H1 (cell line): ENCODE measurements at regions not wholly inside any gene's neighbourhood (a gene's known extent, or its start where the extent isn't known, plus 50 kb on each side); places are given as distances from the start of the nearest gene placed in this dataset.

ENCODE experiments used
- CTCF ChIA-PET: fragments of 300-600 bp; sonication (Branson Sonifier 250); formaldehyde crosslinking; loops from one replicate; lab custom pipeline; 2021; ENCODE audit not compliant: partially characterized antibody; lab: Charles Lee
- POLR2A ChIA-PET: fragments of 300-600 bp; sonication (Branson Sonifier 250); formaldehyde crosslinking; loops from one replicate; lab custom pipeline; 2021; ENCODE audit warnings: inconsistent platforms; ENCODE audit not compliant: partially characterized antibody; lab: Charles Lee
- DNase-seq, 2 experiments: peaks; one replicate each; pipeline versions ENCODE4 v3.0.0 to v3.0.0-alpha.2; 2010 to 2022; ENCODE audit warnings: low spot score in 2 of 2, low read depth in 1 of 2, mixed read lengths in 1 of 2
- FAIRE-seq: peaks from 2 replicates; lab custom pipeline; 2011; peaks lifted over from hg19 to GRCh38; lab: Jason Lieb, UNC
- H2AFZ ChIP-seq: 2 replicates; pipeline ENCODE4 v1.8.1; 2012; ENCODE audit warnings: low read length, inconsistent platforms
- H2AK5ac ChIP-seq: 2 replicates; pipeline ENCODE4 v1.6.1; 2013; ENCODE audit warnings: low read depth, low read length
- H2BK120ac ChIP-seq: replicated peaks from 2 replicates; pipeline ENCODE3; 2013; ENCODE audit warnings: low read depth, low read length, inconsistent platforms
- H2BK12ac ChIP-seq: 2 replicates; pipeline ENCODE4 v1.6.1; 2013; ENCODE audit warnings: low read depth, low read length
- H2BK15ac ChIP-seq: 2 replicates; pipeline ENCODE4 v1.6.1; 2013; ENCODE audit warnings: low read length
- H2BK20ac ChIP-seq: 2 replicates; pipeline ENCODE4 v1.6.1; 2013; ENCODE audit warnings: low read length
- H2BK5ac ChIP-seq: 2 replicates; pipeline ENCODE4 v1.6.1; 2013; ENCODE audit warnings: low read depth, low read length
- H3K14ac ChIP-seq: 2 replicates; pipeline ENCODE4 v1.6.1; 2013; ENCODE audit warnings: inconsistent platforms; ENCODE audit not compliant: insufficient read length
- H3K18ac ChIP-seq: 2 replicates; pipeline ENCODE4 v1.6.1; 2013; ENCODE audit warnings: low read length; ENCODE audit errors: extremely low read depth
- H3K23ac ChIP-seq: 2 replicates; pipeline ENCODE4 v1.6.1; 2013; ENCODE audit warnings: inconsistent platforms; ENCODE audit not compliant: insufficient read length
- H3K23me2 ChIP-seq: 2 replicates; pipeline ENCODE4 v1.6.1; 2013; ENCODE audit warnings: low read depth, low read length
- H3K27ac ChIP-seq: 2 replicates; pipeline ENCODE4 v1.6.1; 2011; ENCODE audit warnings: low read depth, low read length, inconsistent platforms
- H3K27me3 ChIP-seq, 4 experiments: replicated peaks in 1 of 4; 1 replicate in 1 of 4; 2 replicates in 3 of 4; pipeline versions ENCODE4 v1.6.1 to v1.8.1; 2011 to 2013; ENCODE audit warnings: low read length in 3 of 4, mild to moderate bottlenecking in 3 of 4, inconsistent platforms in 2 of 4, mixed read lengths in 2 of 4, moderate library complexity in 1 of 4; ENCODE audit not compliant: control insufficient read depth in 3 of 4, insufficient read depth in 3 of 4; ENCODE audit errors: extremely low read depth in 1 of 4
- H3K36me3 ChIP-seq, 4 experiments: 2 replicates each; pipeline versions ENCODE4 v1.6.1 to v1.8.1; 2011 to 2013; ENCODE audit warnings: mild to moderate bottlenecking in 4 of 4, low read length in 3 of 4, moderate library complexity in 2 of 4, control low read depth in 1 of 4, inconsistent platforms in 1 of 4; ENCODE audit not compliant: insufficient read depth in 4 of 4, control insufficient read depth in 2 of 4
- H3K4ac ChIP-seq: replicated peaks from 2 replicates; pipeline ENCODE3; 2013; ENCODE audit warnings: low read length, low read depth, mixed read lengths, inconsistent platforms; ENCODE audit not compliant: insufficient read length
- H3K4me1 ChIP-seq, 4 experiments: replicated peaks in 1 of 4; 1 replicate in 1 of 4; 2 replicates in 3 of 4; pipeline versions ENCODE4 v1.6.1 to v1.8.1; 2011 to 2013; ENCODE audit warnings: low read length in 3 of 4, inconsistent platforms in 2 of 4, mixed read lengths in 1 of 4; ENCODE audit not compliant: insufficient read depth in 4 of 4, control insufficient read depth in 3 of 4
- H3K4me2 ChIP-seq, 2 experiments: 2 replicates each; pipeline versions ENCODE4 v1.6.1 to v1.8.1; 2011 to 2013; ENCODE audit warnings: low read depth in 2 of 2, low read length in 2 of 2, control low read depth in 1 of 2, inconsistent platforms in 1 of 2, mild to moderate bottlenecking in 1 of 2; ENCODE audit not compliant: insufficient read depth in 1 of 2
- H3K4me3 ChIP-seq, 4 experiments: fragments of 200-600, 300-600 bp in 1 of 4; sonication (generic), shearing (Covaris generic), sonication (Bioruptor Twin) in 1 of 4; 2 replicates each; pipeline versions ENCODE4 v1.5.1 to v1.8.1; 2011 to 2016; ENCODE audit warnings: low read length in 4 of 4, low read depth in 3 of 4, control low read depth in 2 of 4, inconsistent platforms in 2 of 4, mild to moderate bottlenecking in 2 of 4, mixed read lengths in 1 of 4, moderate library complexity in 1 of 4; ENCODE audit not compliant: insufficient read depth in 2 of 4; ENCODE audit errors: extremely low read depth in 1 of 4
- H3K56ac ChIP-seq: replicated peaks from 2 replicates; pipeline ENCODE3; 2013; ENCODE audit warnings: low read depth, mild to moderate bottlenecking, mixed read lengths, low read length, inconsistent platforms; ENCODE audit not compliant: insufficient read length
- H3K79me1 ChIP-seq: 2 replicates; pipeline ENCODE4 v1.6.1; 2013; ENCODE audit warnings: low read depth, low read length, control low read depth
- H3K79me2 ChIP-seq, 2 experiments: 2 replicates each; pipeline versions ENCODE4 v1.6.1 to v1.8.1; 2012 to 2013; ENCODE audit warnings: low read length in 2 of 2, mild to moderate bottlenecking in 2 of 2, inconsistent platforms in 1 of 2; ENCODE audit not compliant: insufficient read depth in 2 of 2, control insufficient read depth in 1 of 2
- H3K9ac ChIP-seq, 4 experiments: replicated peaks in 1 of 4; 1 replicate in 1 of 4; 2 replicates in 3 of 4; pipeline versions ENCODE4 v1.6.1 to v1.8.1; 2011 to 2013; ENCODE audit warnings: low read depth in 3 of 4, low read length in 3 of 4, control low read depth in 2 of 4, mild to moderate bottlenecking in 2 of 4, moderate library complexity in 2 of 4, inconsistent platforms in 1 of 4; ENCODE audit errors: extremely low read depth in 1 of 4
- H3K9me3 ChIP-seq, 2 experiments: 2 replicates each; pipeline versions ENCODE4 v1.6.1 to v1.8.1; 2012 to 2013; ENCODE audit warnings: mild to moderate bottlenecking in 2 of 2, moderate library complexity in 2 of 2, control low read depth in 1 of 2, inconsistent platforms in 1 of 2, low read depth in 1 of 2, low read length in 1 of 2, mixed read lengths in 1 of 2; ENCODE audit not compliant: insufficient read depth in 2 of 2
- H4K20me1 ChIP-seq, 2 experiments: replicated peaks in 1 of 2; 2 replicates each; pipeline versions ENCODE3 to v1.8.1; 2011 to 2013; ENCODE audit warnings: inconsistent platforms in 2 of 2, low read length in 2 of 2, mild to moderate bottlenecking in 1 of 2; ENCODE audit not compliant: insufficient read depth in 2 of 2, control insufficient read depth in 1 of 2
- H4K5ac ChIP-seq: 2 replicates; pipeline ENCODE4 v1.6.1; 2013; ENCODE audit warnings: low read length, low read depth, mixed read lengths, inconsistent platforms; ENCODE audit not compliant: insufficient read length
- H4K8ac ChIP-seq: 2 replicates; pipeline ENCODE4 v1.8.0; 2013; ENCODE audit warnings: mild to moderate bottlenecking, moderate library complexity, low read length, inconsistent platforms; ENCODE audit not compliant: insufficient read depth; ENCODE audit errors: extremely low read depth
- H4K91ac ChIP-seq: replicated peaks from 2 replicates; pipeline ENCODE3; 2013; ENCODE audit warnings: low read length, mixed read lengths, inconsistent platforms; ENCODE audit not compliant: insufficient read length
- WGBS, 2 experiments: shearing (Covaris generic) in 1 of 2; methylation state at CpG; one replicate each; pipeline versions ENCODE4 v1.1.6 to v1.1.7; 2013 to 2015; ENCODE audit warnings: low lambda C conversion rate in 2 of 2, mixed read lengths in 2 of 2, inconsistent platforms in 1 of 2, low coverage in 1 of 2, missing lambda C conversion rate in 1 of 2; ENCODE audit not compliant: insufficient replicate concordance in 2 of 2, insufficient coverage in 1 of 2, insufficient read length in 1 of 2; ENCODE audit errors: extremely low coverage in 1 of 2, missing lambda C conversion rate in 1 of 2; 5-methylcytosine and 5-hydroxymethylcytosine counted together
- TF ChIP-seq, protein P1 (sequence below): fragments of 300-600 bp; sonication (generic); IDR thresholded peaks from 2 replicates; pipeline ENCODE4 v1.7.1; 2012; ENCODE audit warnings: low read length, moderate library complexity, mild to moderate bottlenecking, inconsistent platforms; ENCODE audit not compliant: insufficient replicate concordance

DNA sequence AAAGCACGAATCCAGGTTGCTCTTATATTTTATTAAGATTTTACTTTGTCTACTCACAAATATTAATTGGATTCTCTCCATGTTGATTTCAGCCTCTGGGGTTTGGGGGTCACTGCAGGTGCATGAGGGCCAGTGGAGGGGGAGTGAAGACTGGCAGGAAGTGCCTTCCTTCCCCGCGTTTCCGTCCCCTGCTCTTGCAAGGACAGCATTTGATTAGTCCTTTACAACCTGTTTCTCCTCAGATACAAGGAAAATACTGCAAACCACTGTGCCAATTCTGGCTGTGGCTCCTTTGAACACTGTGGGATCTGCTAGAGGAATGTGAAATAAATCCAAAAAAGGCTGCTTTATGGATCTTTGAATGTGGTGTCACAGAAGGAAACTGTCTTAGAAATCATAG lies 291.8 kb downstream of the ETNK1 start:
- Histone ChIP-seq H3K56ac (no peak overlapping the region), H3K4me3 (no peak overlapping the region), H2BK120ac (no peak overlapping the region), H3K79me1 (no peaks in the 10 kb centered on the region), H3K9me3 (no peaks in the 10 kb centered on the region; a peak in 1 of 4 replicates), H2BK20ac (no peak overlapping the region), H3K4me1 (peaks cover 0 to 3% (median 0%) of the 10 kb centered on the region in 4 experiments; a peak in 2 of 7 replicates), H2BK15ac (no peak overlapping the region), H4K20me1 (no peaks in the 10 kb centered on the region), H2BK5ac (no peak overlapping the region), H3K27me3 (no peaks in the 10 kb centered on the region), H3K36me3 (no peaks in the 10 kb centered on the region), H4K91ac (no peak overlapping the region), H3K23ac (no peak overlapping the region), H3K18ac (no peak overlapping the region), H3K9ac (no peak overlapping the region), H3K27ac (no peak overlapping the region), H4K5ac (no peak overlapping the region), H4K8ac (no peak overlapping the region), H2BK12ac (no peak overlapping the region), H3K79me2 (no peaks in the 10 kb centered on the region), H2AFZ (no peak overlapping the region), H2AK5ac (no peak overlapping the region), H3K4ac (no peak overlapping the region), H3K23me2 (no peaks in the 10 kb centered on the region), H3K4me2 (no peak overlapping the region), H3K14ac (no peak overlapping the region)
- CTCF ChIA-PET = no interaction called here
- no peak for FAIRE-seq
- WGBS, 2 experiments = 56% methylated on average over 4 of the region's 4 CpGs; no CpG with 5 or more reads in 1 of the 2 experiments
- DNase-seq = no peak
- POLR2A ChIA-PET = no interaction called here
- TF ChIP-seq, protein P1, sequence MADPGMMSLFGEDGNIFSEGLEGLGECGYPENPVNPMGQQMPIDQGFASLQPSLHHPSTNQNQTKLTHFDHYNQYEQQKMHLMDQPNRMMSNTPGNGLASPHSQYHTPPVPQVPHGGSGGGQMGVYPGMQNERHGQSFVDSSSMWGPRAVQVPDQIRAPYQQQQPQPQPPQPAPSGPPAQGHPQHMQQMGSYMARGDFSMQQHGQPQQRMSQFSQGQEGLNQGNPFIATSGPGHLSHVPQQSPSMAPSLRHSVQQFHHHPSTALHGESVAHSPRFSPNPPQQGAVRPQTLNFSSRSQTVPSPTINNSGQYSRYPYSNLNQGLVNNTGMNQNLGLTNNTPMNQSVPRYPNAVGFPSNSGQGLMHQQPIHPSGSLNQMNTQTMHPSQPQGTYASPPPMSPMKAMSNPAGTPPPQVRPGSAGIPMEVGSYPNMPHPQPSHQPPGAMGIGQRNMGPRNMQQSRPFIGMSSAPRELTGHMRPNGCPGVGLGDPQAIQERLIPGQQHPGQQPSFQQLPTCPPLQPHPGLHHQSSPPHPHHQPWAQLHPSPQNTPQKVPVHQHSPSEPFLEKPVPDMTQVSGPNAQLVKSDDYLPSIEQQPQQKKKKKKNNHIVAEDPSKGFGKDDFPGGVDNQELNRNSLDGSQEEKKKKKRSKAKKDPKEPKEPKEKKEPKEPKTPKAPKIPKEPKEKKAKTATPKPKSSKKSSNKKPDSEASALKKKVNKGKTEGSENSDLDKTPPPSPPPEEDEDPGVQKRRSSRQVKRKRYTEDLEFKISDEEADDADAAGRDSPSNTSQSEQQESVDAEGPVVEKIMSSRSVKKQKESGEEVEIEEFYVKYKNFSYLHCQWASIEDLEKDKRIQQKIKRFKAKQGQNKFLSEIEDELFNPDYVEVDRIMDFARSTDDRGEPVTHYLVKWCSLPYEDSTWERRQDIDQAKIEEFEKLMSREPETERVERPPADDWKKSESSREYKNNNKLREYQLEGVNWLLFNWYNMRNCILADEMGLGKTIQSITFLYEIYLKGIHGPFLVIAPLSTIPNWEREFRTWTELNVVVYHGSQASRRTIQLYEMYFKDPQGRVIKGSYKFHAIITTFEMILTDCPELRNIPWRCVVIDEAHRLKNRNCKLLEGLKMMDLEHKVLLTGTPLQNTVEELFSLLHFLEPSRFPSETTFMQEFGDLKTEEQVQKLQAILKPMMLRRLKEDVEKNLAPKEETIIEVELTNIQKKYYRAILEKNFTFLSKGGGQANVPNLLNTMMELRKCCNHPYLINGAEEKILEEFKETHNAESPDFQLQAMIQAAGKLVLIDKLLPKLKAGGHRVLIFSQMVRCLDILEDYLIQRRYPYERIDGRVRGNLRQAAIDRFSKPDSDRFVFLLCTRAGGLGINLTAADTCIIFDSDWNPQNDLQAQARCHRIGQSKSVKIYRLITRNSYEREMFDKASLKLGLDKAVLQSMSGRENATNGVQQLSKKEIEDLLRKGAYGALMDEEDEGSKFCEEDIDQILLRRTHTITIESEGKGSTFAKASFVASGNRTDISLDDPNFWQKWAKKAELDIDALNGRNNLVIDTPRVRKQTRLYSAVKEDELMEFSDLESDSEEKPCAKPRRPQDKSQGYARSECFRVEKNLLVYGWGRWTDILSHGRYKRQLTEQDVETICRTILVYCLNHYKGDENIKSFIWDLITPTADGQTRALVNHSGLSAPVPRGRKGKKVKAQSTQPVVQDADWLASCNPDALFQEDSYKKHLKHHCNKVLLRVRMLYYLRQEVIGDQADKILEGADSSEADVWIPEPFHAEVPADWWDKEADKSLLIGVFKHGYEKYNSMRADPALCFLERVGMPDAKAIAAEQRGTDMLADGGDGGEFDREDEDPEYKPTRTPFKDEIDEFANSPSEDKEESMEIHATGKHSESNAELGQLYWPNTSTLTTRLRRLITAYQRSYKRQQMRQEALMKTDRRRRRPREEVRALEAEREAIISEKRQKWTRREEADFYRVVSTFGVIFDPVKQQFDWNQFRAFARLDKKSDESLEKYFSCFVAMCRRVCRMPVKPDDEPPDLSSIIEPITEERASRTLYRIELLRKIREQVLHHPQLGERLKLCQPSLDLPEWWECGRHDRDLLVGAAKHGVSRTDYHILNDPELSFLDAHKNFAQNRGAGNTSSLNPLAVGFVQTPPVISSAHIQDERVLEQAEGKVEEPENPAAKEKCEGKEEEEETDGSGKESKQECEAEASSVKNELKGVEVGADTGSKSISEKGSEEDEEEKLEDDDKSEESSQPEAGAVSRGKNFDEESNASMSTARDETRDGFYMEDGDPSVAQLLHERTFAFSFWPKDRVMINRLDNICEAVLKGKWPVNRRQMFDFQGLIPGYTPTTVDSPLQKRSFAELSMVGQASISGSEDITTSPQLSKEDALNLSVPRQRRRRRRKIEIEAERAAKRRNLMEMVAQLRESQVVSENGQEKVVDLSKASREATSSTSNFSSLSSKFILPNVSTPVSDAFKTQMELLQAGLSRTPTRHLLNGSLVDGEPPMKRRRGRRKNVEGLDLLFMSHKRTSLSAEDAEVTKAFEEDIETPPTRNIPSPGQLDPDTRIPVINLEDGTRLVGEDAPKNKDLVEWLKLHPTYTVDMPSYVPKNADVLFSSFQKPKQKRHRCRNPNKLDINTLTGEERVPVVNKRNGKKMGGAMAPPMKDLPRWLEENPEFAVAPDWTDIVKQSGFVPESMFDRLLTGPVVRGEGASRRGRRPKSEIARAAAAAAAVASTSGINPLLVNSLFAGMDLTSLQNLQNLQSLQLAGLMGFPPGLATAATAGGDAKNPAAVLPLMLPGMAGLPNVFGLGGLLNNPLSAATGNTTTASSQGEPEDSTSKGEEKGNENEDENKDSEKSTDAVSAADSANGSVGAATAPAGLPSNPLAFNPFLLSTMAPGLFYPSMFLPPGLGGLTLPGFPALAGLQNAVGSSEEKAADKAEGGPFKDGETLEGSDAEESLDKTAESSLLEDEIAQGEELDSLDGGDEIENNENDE = no peak
